Transverse colon (tissue), 4 donors: ENCODE measurements at regions not wholly inside any gene's neighbourhood (a gene's known extent, or its start where the extent isn't known, plus 50 kb on each side); places are given as distances from the start of the nearest gene placed in this dataset.

Experiments used
- DNase-seq: peaks from one replicate; pipeline ENCODE4 v3.0.0-alpha.2; 2019
- H3K27ac ChIP-seq, 4 donors: fragments of 200-600 bp; sonication (generic); 2 replicates each; pipeline ENCODE4 v1.5.1; 2016 to 2018; ENCODE audit warnings: inconsistent platforms in 4 of 4
- H3K27me3 ChIP-seq: fragments of 200-600 bp; sonication (generic); 2 replicates; pipeline ENCODE4 v1.5.1; 2017; ENCODE audit warnings: inconsistent platforms
- H3K36me3 ChIP-seq, 4 donors: fragments of 200-600 bp; sonication (generic); 2 replicates each; pipeline ENCODE4 v1.5.1; 2017 to 2019; ENCODE audit warnings: inconsistent platforms in 4 of 4
- H3K4me1 ChIP-seq, 4 donors: fragments of 200-600 bp; sonication (generic); 2 replicates each; pipeline ENCODE4 v1.5.1; 2017 to 2020; ENCODE audit warnings: inconsistent platforms in 4 of 4
- H3K4me3 ChIP-seq, 4 donors: fragments of 200-600 bp; sonication (generic); 1 replicate in 1 of 4; 2 replicates in 3 of 4; pipeline versions ENCODE4 v1.5.1 to v1.6.1; 2017 to 2019; ENCODE audit warnings: inconsistent platforms in 4 of 4
- H3K9me3 ChIP-seq, 2 donors: fragments of 200-600 bp; sonication (generic); 2 replicates each; pipeline ENCODE4 v1.5.1; 2017 to 2019; ENCODE audit warnings: inconsistent platforms in 2 of 2
- EP300 ChIP-seq: sonication (generic); formaldehyde crosslinking; IDR thresholded peaks from one replicate; pipeline ENCODE4 v1.6.1; 2017; ENCODE audit warnings: antibody characterized with exemption, low read depth
- POLR2A ChIP-seq: fragments of 450-650 bp; IDR thresholded peaks from one replicate; pipeline ENCODE4 v1.6.1; 2016; ENCODE audit warnings: antibody characterized with exemption, mild to moderate bottlenecking, moderate library complexity
- POLR2AphosphoS5 ChIP-seq, 3 donors: sonication (generic); formaldehyde crosslinking; IDR thresholded peaks; one replicate each; pipeline ENCODE4 v1.6.1; 2016; ENCODE audit warnings: antibody characterized with exemption in 3 of 3
- WGBS, 2 donors: methylation state at CpG; one replicate each; pipeline ENCODE4 v1.1.5; 2018; ENCODE audit warnings: low coverage in 1 of 2; 5-methylcytosine and 5-hydroxymethylcytosine counted together
- in situ Hi-C, 4 donors: fragments of 200-750 bp; cut with MboI; loops; one replicate each; pipeline versions ENCODE4 v1.15.0 to v1.15.1; 2017; ENCODE audit warnings: low sequenced_read_pairs in 3 of 4, low pct_ligation_motif_present in 1 of 4, low pct_unique_long_range_greater_than_20kb in 1 of 4
- intact Hi-C: fragments of 100-400 bp; cut with DNase I; formaldehyde crosslinking; loops from one replicate; pipeline ENCODE4 v1.15.1; 2023; ENCODE audit warnings: low total_unique reads
- TF ChIP-seq, protein P1 (sequence below), 5 experiments: fragments of 200-600 bp in 3 of 5; fragments of 450-650 bp in 2 of 5; sonication (generic) in 3 of 5; IDR thresholded peaks; 1 replicate in 2 of 5; 2 replicates in 3 of 5; pipeline ENCODE4 v1.5.1; 2016 to 2017; ENCODE audit warnings: antibody characterized with exemption in 5 of 5, inconsistent platforms in 3 of 5, mild to moderate bottlenecking in 2 of 5, moderate library complexity in 1 of 5

GRCh38 chr1:68890736-68891135 is 393.9 kb upstream of the DEPDC1 start:
- 83% methylated on average over 3 of the region's 3 CpGs; no CpG with 5 or more reads in 1 of the 2 donors for WGBS, 2 donors
- in situ Hi-C loops: no loop called here

DNA sequence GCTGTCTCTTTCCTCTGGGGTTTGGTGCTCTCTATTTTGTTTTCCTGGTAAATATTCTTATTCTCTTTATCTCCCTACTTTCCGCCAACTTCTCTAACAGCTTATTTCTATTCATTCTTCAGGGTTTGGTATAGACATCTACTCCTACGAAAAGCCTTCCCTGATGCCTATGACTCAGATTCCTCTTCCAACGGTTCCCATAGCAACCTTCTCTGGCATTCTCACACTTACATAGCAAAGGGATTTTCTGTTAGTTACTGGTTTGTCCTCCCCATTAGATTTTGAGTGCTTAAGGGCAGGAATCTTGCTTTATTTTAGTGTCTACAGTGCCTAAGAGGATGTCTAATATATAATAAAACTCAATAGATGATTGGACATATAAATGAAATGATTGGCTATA is 407.6 kb upstream of the DEPDC1 start:
- intact Hi-C loops: no loop called here
- Histone ChIP-seq H3K27me3 (no peaks in the 10 kb centered on the region), H3K27ac (no peak overlapping the region), H3K4me1 (no peaks in the 10 kb centered on the region), H3K36me3 (no peaks in the 10 kb centered on the region), H3K4me3 (no peak overlapping the region), H3K9me3 (peaks cover 0 to 4% of the 10 kb centered on the region in 2 donors)
- no peak for DNase-seq
- in situ Hi-C loops: no loop called here
- WGBS, 2 donors: 59 to 75% methylated on average over 3 of the region's 3 CpGs
- TF ChIP-seq POLR2A: no peak
- TF ChIP-seq, protein P1, sequence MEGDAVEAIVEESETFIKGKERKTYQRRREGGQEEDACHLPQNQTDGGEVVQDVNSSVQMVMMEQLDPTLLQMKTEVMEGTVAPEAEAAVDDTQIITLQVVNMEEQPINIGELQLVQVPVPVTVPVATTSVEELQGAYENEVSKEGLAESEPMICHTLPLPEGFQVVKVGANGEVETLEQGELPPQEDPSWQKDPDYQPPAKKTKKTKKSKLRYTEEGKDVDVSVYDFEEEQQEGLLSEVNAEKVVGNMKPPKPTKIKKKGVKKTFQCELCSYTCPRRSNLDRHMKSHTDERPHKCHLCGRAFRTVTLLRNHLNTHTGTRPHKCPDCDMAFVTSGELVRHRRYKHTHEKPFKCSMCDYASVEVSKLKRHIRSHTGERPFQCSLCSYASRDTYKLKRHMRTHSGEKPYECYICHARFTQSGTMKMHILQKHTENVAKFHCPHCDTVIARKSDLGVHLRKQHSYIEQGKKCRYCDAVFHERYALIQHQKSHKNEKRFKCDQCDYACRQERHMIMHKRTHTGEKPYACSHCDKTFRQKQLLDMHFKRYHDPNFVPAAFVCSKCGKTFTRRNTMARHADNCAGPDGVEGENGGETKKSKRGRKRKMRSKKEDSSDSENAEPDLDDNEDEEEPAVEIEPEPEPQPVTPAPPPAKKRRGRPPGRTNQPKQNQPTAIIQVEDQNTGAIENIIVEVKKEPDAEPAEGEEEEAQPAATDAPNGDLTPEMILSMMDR (IDR thresholded peaks at IDR 0.05): no peak
- TF ChIP-seq POLR2AphosphoS5 (IDR thresholded peaks at IDR 0.05): no peak
- no peak for TF ChIP-seq EP300

More at GRCh38 chr1:68890736-68891135, 393.9 kb upstream of the DEPDC1 start:
- Histone ChIP-seq H3K27ac (no peak overlapping the region), H3K36me3 (no peaks in the 10 kb centered on the region), H3K9me3 (no peaks in the 10 kb centered on the region), H3K27me3 (no peaks in the 10 kb centered on the region), H3K4me3 (no peak overlapping the region), H3K4me1 (no peaks in the 10 kb centered on the region)
- no peak for DNase-seq
- TF ChIP-seq, protein P1 (IDR thresholded peaks at IDR 0.05): no peak
- TF ChIP-seq POLR2A: no peak
- TF ChIP-seq POLR2AphosphoS5 (IDR thresholded peaks at IDR 0.05): no peak
- no peak for TF ChIP-seq EP300
- intact Hi-C loops: no loop called here

GRCh38 chr1:68906431-68906830 is 409.5 kb upstream of the DEPDC1 start:
- no peak for DNase-seq
- peaks cover 0 to 4% of the 10 kb centered on the region in 2 donors for H3K9me3 ChIP-seq
- TF ChIP-seq POLR2AphosphoS5 (IDR thresholded peaks at IDR 0.05): no peak
- no peak for TF ChIP-seq POLR2A
- TF ChIP-seq, protein P1 (IDR thresholded peaks at IDR 0.05): no peak
- TF ChIP-seq EP300: no peak
- H3K27ac ChIP-seq: no peak overlapping the region
- no peaks in the 10 kb centered on the region for H3K4me1 ChIP-seq
- WGBS, 2 donors: 76 to 89% methylated on average over 3 of the region's 3 CpGs
- intact Hi-C loops: no loop called here
- in situ Hi-C loops: no loop called here
- H3K36me3 ChIP-seq: no peaks in the 10 kb centered on the region
- no peaks in the 10 kb centered on the region for H3K27me3 ChIP-seq
- H3K4me3 ChIP-seq: no peak overlapping the region

DNA sequence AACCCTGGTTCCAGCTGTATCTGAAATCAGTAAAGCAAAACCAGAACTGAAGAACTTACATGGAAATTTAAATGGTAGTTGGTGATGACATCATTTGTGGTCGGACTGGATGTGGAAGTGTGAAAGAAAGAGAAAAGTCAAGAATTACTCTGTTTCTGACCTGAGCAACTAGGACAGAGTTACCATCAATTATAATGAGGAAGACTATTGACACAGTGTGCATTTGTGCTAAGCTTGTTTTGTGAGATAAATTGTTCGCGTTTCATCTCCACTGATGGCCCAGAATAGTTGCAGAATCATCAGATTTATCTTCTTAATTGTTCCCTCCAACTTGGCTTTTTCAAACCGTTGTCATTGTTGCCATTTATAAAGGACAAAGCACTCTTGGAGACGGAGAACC is 410.6 kb upstream of the DEPDC1 start:
- Histone ChIP-seq H3K36me3 (no peaks in the 10 kb centered on the region), H3K4me3 (no peak overlapping the region), H3K27ac (no peak overlapping the region), H3K27me3 (no peaks in the 10 kb centered on the region), H3K9me3 (peaks cover 0 to 4% of the 10 kb centered on the region in 2 donors), H3K4me1 (no peaks in the 10 kb centered on the region)
- TF ChIP-seq EP300: no peak
- TF ChIP-seq POLR2A: no peak
- no peak for TF ChIP-seq POLR2AphosphoS5 (IDR thresholded peaks at IDR 0.05)
- in situ Hi-C loops: no loop called here
- intact Hi-C loops: no loop called here
- WGBS, 2 donors: 73 to 78% methylated on average over 5 of the region's 5 CpGs
- DNase-seq: no peak

- TF ChIP-seq POLR2A (no peak), POLR2AphosphoS5 (IDR thresholded peaks at IDR 0.05) (no peak), EP300 (no peak)
- TF ChIP-seq, protein P1 (IDR thresholded peaks at IDR 0.05): no peak
- intact Hi-C loops: no loop called here
- Histone ChIP-seq H3K36me3 (no peaks in the 10 kb centered on the region), H3K4me1 (no peaks in the 10 kb centered on the region), H3K4me3 (no peak overlapping the region), H3K9me3 (peaks cover 0 to 4% of the 10 kb centered on the region in 2 donors), H3K27me3 (no peaks in the 10 kb centered on the region), H3K27ac (no peak overlapping the region)
- in situ Hi-C loops: no loop called here
- WGBS, 2 donors: 41 to 45% methylated on average over 2 of the region's 2 CpGs
- DNase-seq: no peak
Measured at GRCh38 chr1:68908316-68908715, 411.4 kb upstream of the DEPDC1 start.
